ENCODE measurements at regions not wholly inside any gene's neighbourhood (a gene's known extent, or its start where the extent isn't known, plus 50 kb on each side); places are given as distances from the start of the nearest gene placed in this dataset.

GRCh38 chr15:97731859-97732258 is 228.6 kb upstream of the ARRDC4 start:
- TF ChIP-seq, protein P1, sequence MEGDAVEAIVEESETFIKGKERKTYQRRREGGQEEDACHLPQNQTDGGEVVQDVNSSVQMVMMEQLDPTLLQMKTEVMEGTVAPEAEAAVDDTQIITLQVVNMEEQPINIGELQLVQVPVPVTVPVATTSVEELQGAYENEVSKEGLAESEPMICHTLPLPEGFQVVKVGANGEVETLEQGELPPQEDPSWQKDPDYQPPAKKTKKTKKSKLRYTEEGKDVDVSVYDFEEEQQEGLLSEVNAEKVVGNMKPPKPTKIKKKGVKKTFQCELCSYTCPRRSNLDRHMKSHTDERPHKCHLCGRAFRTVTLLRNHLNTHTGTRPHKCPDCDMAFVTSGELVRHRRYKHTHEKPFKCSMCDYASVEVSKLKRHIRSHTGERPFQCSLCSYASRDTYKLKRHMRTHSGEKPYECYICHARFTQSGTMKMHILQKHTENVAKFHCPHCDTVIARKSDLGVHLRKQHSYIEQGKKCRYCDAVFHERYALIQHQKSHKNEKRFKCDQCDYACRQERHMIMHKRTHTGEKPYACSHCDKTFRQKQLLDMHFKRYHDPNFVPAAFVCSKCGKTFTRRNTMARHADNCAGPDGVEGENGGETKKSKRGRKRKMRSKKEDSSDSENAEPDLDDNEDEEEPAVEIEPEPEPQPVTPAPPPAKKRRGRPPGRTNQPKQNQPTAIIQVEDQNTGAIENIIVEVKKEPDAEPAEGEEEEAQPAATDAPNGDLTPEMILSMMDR (IDR thresholded peaks at IDR 0.05), result no peak
- TF ChIP-seq POLR2A (IDR thresholded peaks at IDR 0.05), result no peak

Measured in thyroid gland (tissue), 4 donors.